Esophagus muscularis mucosa (tissue), 4 donors: ENCODE measurements at regions not wholly inside any gene's neighbourhood (a gene's known extent, or its start where the extent isn't known, plus 50 kb on each side); places are given as distances from the start of the nearest gene placed in this dataset.

Experiments used
- DNase-seq: peaks from one replicate; pipeline ENCODE4 v3.0.0-alpha.2; 2017; ENCODE audit errors: extremely low spot score
- H3K27ac ChIP-seq, 4 donors: fragments of 200-600 bp; sonication (generic); replicated peaks in 1 of 4; 1 replicate in 3 of 4; 2 replicates in 1 of 4; pipeline ENCODE4 v1.5.1; 2016 to 2019; ENCODE audit warnings: mild to moderate bottlenecking in 1 of 4
- H3K27me3 ChIP-seq, 4 donors: fragments of 200-600 bp; sonication (generic); one replicate each; pipeline versions ENCODE4 v1.5.1 to v1.6.0; 2016 to 2019
- H3K36me3 ChIP-seq, 4 donors: fragments of 200-600 bp; sonication (generic); one replicate each; pipeline ENCODE4 v1.5.1; 2016 to 2019
- H3K4me1 ChIP-seq, 4 donors: fragments of 200-600 bp; sonication (generic); one replicate each; pipeline ENCODE4 v1.5.1; 2016 to 2019
- H3K4me3 ChIP-seq, 4 donors: fragments of 200-600 bp; sonication (generic); 1 replicate in 2 of 4; 2 replicates in 2 of 4; pipeline ENCODE4 v1.5.1; 2016 to 2019; ENCODE audit warnings: mild to moderate bottlenecking in 4 of 4, moderate library complexity in 1 of 4
- H3K9me3 ChIP-seq, 4 donors: fragments of 200-600 bp; sonication (generic); 1 replicate in 3 of 4; 2 replicates in 1 of 4; pipeline ENCODE4 v1.5.1; 2016 to 2019
- CTCF ChIP-seq, 3 experiments: fragments of 200-600 bp in 2 of 3; fragments of 450-650 bp in 1 of 3; sonication (generic) in 2 of 3; IDR thresholded peaks; one replicate each; pipeline ENCODE4 v1.5.1; 2017 to 2019; ENCODE audit warnings: antibody characterized with exemption in 3 of 3, mild to moderate bottlenecking in 2 of 3, moderate library complexity in 1 of 3
- EP300 ChIP-seq: sonication (generic); formaldehyde crosslinking; IDR thresholded peaks from one replicate; pipeline ENCODE4 v1.6.1; 2017; ENCODE audit warnings: antibody characterized with exemption
- POLR2A ChIP-seq: fragments of 450-650 bp; IDR thresholded peaks from one replicate; pipeline ENCODE4 v1.6.1; 2017; ENCODE audit warnings: antibody characterized with exemption, moderate library complexity, mild to moderate bottlenecking, low read depth
- POLR2AphosphoS5 ChIP-seq, 2 donors: sonication (generic); formaldehyde crosslinking; IDR thresholded peaks; one replicate each; pipeline ENCODE4 v1.6.1; 2017; ENCODE audit warnings: antibody characterized with exemption in 2 of 2
- WGBS: methylation state at CpG from one replicate; pipeline ENCODE4 v1.1.5; 2018; 5-methylcytosine and 5-hydroxymethylcytosine counted together
- intact Hi-C: fragments of 100-400 bp; cut with DNase I; formaldehyde crosslinking; loops from one replicate; pipeline ENCODE4 v1.15.1; 2023

- H3K36me3 ChIP-seq = no peaks in the 10 kb centered on the region
- H3K9me3 ChIP-seq = no peaks in the 10 kb centered on the region
- H3K4me3 ChIP-seq = no peak overlapping the region
- no peaks in the 10 kb centered on the region for H3K4me1 ChIP-seq
- 96% methylated on average over 3 of the region's 3 CpGs for whole genome bisulfite sequencing
- TF ChIP-seq POLR2A = no peak
- TF ChIP-seq EP300 = no peak
- TF ChIP-seq POLR2AphosphoS5 (IDR thresholded peaks at IDR 0.05) = no peak
- no peak for TF ChIP-seq CTCF (IDR thresholded peaks at IDR 0.05)
- DNase-seq = no peak
- peaks cover 0 to 7% (median 0%) of the 10 kb centered on the region in 4 donors for H3K27me3 ChIP-seq
- intact Hi-C loops = no loop called here
- H3K27ac ChIP-seq = no peak overlapping the region
Measured at GRCh38 chr20:60334911-60335310, 376.7 kb downstream of the CDH26 start.

- DNase-seq = no peak
- Histone ChIP-seq H3K4me1 (no peaks in the 10 kb centered on the region), H3K27me3 (peaks cover 0 to 8% (median 0%) of the 10 kb centered on the region in 4 donors), H3K36me3 (no peaks in the 10 kb centered on the region), H3K4me3 (no peak overlapping the region), H3K9me3 (no peaks in the 10 kb centered on the region), H3K27ac (no peak overlapping the region)
- TF ChIP-seq EP300 = no peak
- no peak for TF ChIP-seq POLR2AphosphoS5 (IDR thresholded peaks at IDR 0.05)
- no peak for TF ChIP-seq POLR2A
- TF ChIP-seq CTCF (IDR thresholded peaks at IDR 0.05) = no peak
- WGBS = 83% methylated on average over 8 of the region's 8 CpGs
- intact Hi-C loops = no loop called here
Measured at GRCh38 chr20:60338556-60338955, 380.3 kb downstream of the CDH26 start.

- intact Hi-C loops = no loop called here
- DNase-seq = no peak
- Histone ChIP-seq H3K9me3 (no peaks in the 10 kb centered on the region), H3K4me3 (no peak overlapping the region), H3K27me3 (peaks cover 0 to 8% (median 0%) of the 10 kb centered on the region in 4 donors), H3K4me1 (no peaks in the 10 kb centered on the region), H3K27ac (no peak overlapping the region), H3K36me3 (no peaks in the 10 kb centered on the region)
- TF ChIP-seq EP300 (no peak), POLR2AphosphoS5 (IDR thresholded peaks at IDR 0.05) (no peak), POLR2A (no peak), CTCF (IDR thresholded peaks at IDR 0.05) (no peak)
- 82% methylated on average over 6 of the region's 6 CpGs for WGBS
Measured at GRCh38 chr20:60339738-60340137, 381.5 kb downstream of the CDH26 start.

- no peaks in the 10 kb centered on the region for H3K9me3 ChIP-seq
- no peak overlapping the region for H3K27ac ChIP-seq
- 73% methylated on average over 4 of the region's 4 CpGs for WGBS
- intact Hi-C loops = no loop called here
- peaks cover 0 to 8% (median 0%) of the 10 kb centered on the region in 4 donors for H3K27me3 ChIP-seq
- no peak overlapping the region for H3K4me3 ChIP-seq
- TF ChIP-seq POLR2A (no peak), POLR2AphosphoS5 (IDR thresholded peaks at IDR 0.05) (no peak)
- no peaks in the 10 kb centered on the region for H3K36me3 ChIP-seq
- no peak for DNase-seq
- H3K4me1 ChIP-seq = no peaks in the 10 kb centered on the region
Measured at GRCh38 chr20:60340232-60340631, 382.0 kb downstream of the CDH26 start.

GRCh38 chr20:60341062-60341461 is 382.8 kb downstream of the CDH26 start:
- no peak overlapping the region for H3K4me3 ChIP-seq
- no peaks in the 10 kb centered on the region for H3K36me3 ChIP-seq
- TF ChIP-seq EP300 = no peak
- no peak for TF ChIP-seq POLR2A
- no peak for TF ChIP-seq CTCF (IDR thresholded peaks at IDR 0.05)
- TF ChIP-seq POLR2AphosphoS5 (IDR thresholded peaks at IDR 0.05) = no peak
- H3K9me3 ChIP-seq = no peaks in the 10 kb centered on the region
- H3K4me1 ChIP-seq = no peaks in the 10 kb centered on the region
- peaks cover 0 to 8% (median 0%) of the 10 kb centered on the region in 4 donors for H3K27me3 ChIP-seq
- intact Hi-C loops = no loop called here
- no peak for DNase-seq
- no peak overlapping the region for H3K27ac ChIP-seq
- WGBS = 86% methylated on average over 7 of the region's 7 CpGs
